ENCODE measurements at regions not wholly inside any gene's neighbourhood (a gene's known extent, or its start where the extent isn't known, plus 50 kb on each side); places are given as distances from the start of the nearest gene placed in this dataset.

DNA sequence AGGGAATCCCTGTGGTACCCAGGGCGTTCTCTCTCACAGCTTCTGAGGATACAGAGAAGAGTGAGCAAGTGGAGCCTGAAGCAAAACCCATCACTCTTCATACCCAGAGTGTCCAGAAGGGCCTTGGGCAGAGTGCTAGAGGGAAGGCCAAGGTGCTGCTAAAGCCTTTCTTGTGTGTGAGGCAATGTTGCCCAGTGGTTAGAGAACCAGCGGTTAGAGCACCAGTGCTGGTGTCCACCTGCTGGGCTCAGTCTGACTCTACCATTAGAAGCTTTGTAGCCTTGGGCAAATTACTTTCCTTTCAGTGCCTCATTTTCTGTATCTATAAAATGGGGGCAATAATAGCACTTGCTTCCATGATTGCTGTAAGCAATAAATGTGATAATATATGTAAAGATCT, 210.5 kb upstream of the SKOR2 start:
- in situ Hi-C loops (cut with HindIII; ENCODE audit: low sequenced_read_pairs), result no loop called here
- DNase-seq (ENCODE audit: low read depth), result no peak
- no peak for TF ChIP-seq CTCF (IDR thresholded peaks at IDR 0.05; ENCODE audit: low read depth, low read length, missing control alignments)
- no peak overlapping the region for H3K4me3 ChIP-seq (ENCODE audit: low read depth, low read length)

DNA sequence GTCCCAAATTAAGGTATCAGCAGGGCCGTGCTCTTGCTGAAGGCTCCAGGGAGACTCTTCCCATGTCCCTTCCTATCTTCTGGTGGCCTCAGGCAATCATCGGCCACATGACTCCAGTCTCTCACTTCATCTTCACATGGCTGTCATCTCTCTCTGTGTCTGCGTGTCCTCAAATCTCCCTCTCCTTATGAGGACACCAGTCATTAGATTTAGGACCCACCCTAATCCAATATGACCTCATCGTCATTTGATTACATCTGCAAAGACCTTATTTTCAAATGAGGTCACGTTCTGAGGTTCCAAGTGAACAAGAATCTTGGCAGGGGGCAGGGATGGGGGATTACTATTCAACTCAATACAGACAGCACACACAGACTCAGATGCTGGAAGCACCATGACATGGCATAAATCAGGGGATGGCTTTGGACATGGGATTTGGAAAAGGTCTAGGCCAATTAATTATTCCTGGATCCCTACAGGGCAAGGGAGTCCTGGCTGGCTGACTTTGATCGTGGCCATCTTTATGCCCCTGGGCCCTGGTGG, 210.0 kb upstream of the SKOR2 start:
- no peak for DNase-seq (ENCODE audit: low read depth)
- no peak for TF ChIP-seq CTCF (IDR thresholded peaks at IDR 0.05; ENCODE audit: low read depth, low read length, missing control alignments)
- H3K4me3 ChIP-seq (ENCODE audit: low read depth, low read length), result no peak overlapping the region
- in situ Hi-C loops (cut with HindIII; ENCODE audit: low sequenced_read_pairs), result no loop called here

DNA sequence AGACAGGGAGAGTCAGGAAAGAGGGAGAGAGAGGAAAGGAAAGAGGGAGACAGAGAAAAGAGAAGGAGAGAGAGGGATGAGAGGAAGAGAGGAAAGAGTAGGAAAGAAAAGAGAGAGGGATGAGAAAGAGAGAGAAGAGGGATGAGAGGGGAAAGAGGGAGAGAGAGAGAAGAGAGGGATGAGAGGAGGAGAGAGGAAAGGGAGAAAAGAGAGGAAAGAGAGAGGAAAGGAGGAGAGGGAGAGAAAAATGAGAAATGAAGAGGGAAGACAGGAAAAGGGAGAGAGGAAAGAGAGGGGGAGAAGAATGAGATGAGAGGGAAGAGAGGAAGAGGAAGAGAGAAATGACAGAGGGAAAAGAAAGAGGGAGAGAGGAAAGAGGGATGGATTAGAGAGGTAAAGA, 207.0 kb upstream of the SKOR2 start:
- no peak overlapping the region for H3K4me3 ChIP-seq (ENCODE audit: low read depth, low read length)
- no peak for DNase-seq (ENCODE audit: low read depth)
- in situ Hi-C loops (cut with HindIII; ENCODE audit: low sequenced_read_pairs), result loop anchor here (5.0 kb wide), 1 partner anchor 34 kb away; no protein-coding TSS in a partner anchor
- no peak for TF ChIP-seq CTCF (IDR thresholded peaks at IDR 0.05; ENCODE audit: low read depth, low read length, missing control alignments)

GRCh38 chr18:47457614-47458013, 206.2 kb upstream of the SKOR2 start:
- in situ Hi-C loops (cut with HindIII; ENCODE audit: low sequenced_read_pairs), result loop anchor here (5.0 kb wide), 1 partner anchor 35 kb away; no protein-coding TSS in a partner anchor
- DNase-seq (ENCODE audit: low read depth), result no peak
- no peak overlapping the region for H3K4me3 ChIP-seq (ENCODE audit: low read depth, low read length)
- TF ChIP-seq CTCF (IDR thresholded peaks at IDR 0.05; ENCODE audit: low read depth, low read length, missing control alignments), result no peak

- no peak for TF ChIP-seq CTCF (IDR thresholded peaks at IDR 0.05; ENCODE audit: low read depth, low read length, missing control alignments)
- in situ Hi-C loops (cut with HindIII; ENCODE audit: low sequenced_read_pairs), result no loop called here
- H3K4me3 ChIP-seq (ENCODE audit: low read depth, low read length), result no peak overlapping the region
- DNase-seq (ENCODE audit: low read depth), result no peak
Observed at GRCh38 chr18:47453038-47453437, 201.6 kb upstream of the SKOR2 start.

DNA sequence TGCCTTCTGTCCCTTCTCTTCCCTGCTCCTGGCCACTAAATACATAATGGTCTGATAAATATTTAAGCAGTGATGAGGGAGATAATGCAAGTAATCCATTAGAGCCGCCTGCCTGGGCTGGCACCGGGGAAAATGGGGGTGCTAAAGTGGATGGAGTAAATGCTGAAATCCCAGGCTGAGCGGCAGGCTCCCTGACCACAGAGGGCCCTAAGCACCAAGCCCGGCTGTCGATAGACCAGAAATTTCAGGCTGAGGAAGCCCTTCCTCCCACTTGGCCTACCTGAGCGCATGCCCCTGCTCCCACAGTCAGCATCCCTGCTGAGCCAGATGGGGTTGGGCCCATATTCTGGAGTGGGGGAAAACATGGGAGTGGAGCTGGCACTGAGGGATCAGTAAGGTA, 197.5 kb upstream of the SKOR2 start:
- DNase-seq (ENCODE audit: low read depth), result no peak
- no peak overlapping the region for H3K4me3 ChIP-seq (ENCODE audit: low read depth, low read length)
- no peak for TF ChIP-seq CTCF (IDR thresholded peaks at IDR 0.05; ENCODE audit: low read depth, low read length, missing control alignments)
- in situ Hi-C loops (cut with HindIII; ENCODE audit: low sequenced_read_pairs), result no loop called here

All from astrocyte of the cerebellum (primary cell).